Sigmoid colon (tissue), 6 donors: ENCODE measurements at regions not wholly inside any gene's neighbourhood (a gene's known extent, or its start where the extent isn't known, plus 50 kb on each side); places are given as distances from the start of the nearest gene placed in this dataset.

Experiments used
- DNase-seq: peaks from one replicate; pipeline ENCODE4 v3.0.0-alpha.2; 2019
- H3K27ac ChIP-seq, 4 donors: fragments of 200-600 bp; sonication (generic); one replicate each; pipeline ENCODE4 v1.5.1; 2016 to 2019; ENCODE audit warnings: mild to moderate bottlenecking in 1 of 4
- H3K27me3 ChIP-seq, 3 donors: fragments of 200-600 bp; sonication (generic); one replicate each; pipeline ENCODE4 v1.5.1; 2019; ENCODE audit warnings: mild to moderate bottlenecking in 1 of 3
- H3K36me3 ChIP-seq, 4 donors: fragments of 200-600 bp; sonication (generic); one replicate each; pipeline ENCODE4 v1.5.1; 2016 to 2019
- H3K4me1 ChIP-seq, 4 donors: fragments of 200-600 bp; sonication (generic); one replicate each; pipeline ENCODE4 v1.5.1; 2017 to 2019
- H3K4me3 ChIP-seq, 4 donors: fragments of 200-600 bp; sonication (generic); one replicate each; pipeline ENCODE4 v1.5.1; 2017 to 2019; ENCODE audit warnings: mild to moderate bottlenecking in 2 of 4, moderate library complexity in 1 of 4
- H3K9me3 ChIP-seq, 4 donors: fragments of 200-600 bp in 3 of 4; sonication (generic) in 3 of 4; one replicate each; pipeline versions ENCODE4 v1.5.1 to v1.6.1; 2013 to 2019
- CTCF ChIP-seq, 4 experiments: fragments of 450-650 bp in 3 of 4; fragments of 200-600 bp in 1 of 4; IDR thresholded peaks; one replicate each; pipeline ENCODE4 v1.5.1; 2016 to 2019; ENCODE audit warnings: antibody characterized with exemption in 4 of 4, mild to moderate bottlenecking in 3 of 4, moderate library complexity in 2 of 4
- EP300 ChIP-seq, 4 donors: sonication (generic); formaldehyde crosslinking; IDR thresholded peaks; one replicate each; pipeline ENCODE4 v1.6.1; 2017; ENCODE audit warnings: antibody characterized with exemption in 4 of 4
- POLR2A ChIP-seq, 2 donors: fragments of 450-650 bp; IDR thresholded peaks; one replicate each; pipeline ENCODE4 v1.6.1; 2016; ENCODE audit warnings: antibody characterized with exemption in 2 of 2, mild to moderate bottlenecking in 2 of 2, moderate library complexity in 2 of 2
- POLR2AphosphoS5 ChIP-seq, 4 donors: sonication (generic); formaldehyde crosslinking; IDR thresholded peaks; one replicate each; pipeline ENCODE4 v1.6.1; 2017; ENCODE audit warnings: antibody characterized with exemption in 4 of 4
- WGBS, 2 donors: extraction: QIAGEN DNeasy Blood & Tissue Kit; methylation state at CpG; one replicate each; pipeline ENCODE4 v1.1.7; 2013; 5-methylcytosine and 5-hydroxymethylcytosine counted together
- intact Hi-C: fragments of 100-400 bp; cut with DNase I; formaldehyde crosslinking; loops from one replicate; pipeline ENCODE4 v1.15.1; 2023
- donor health status: healthy with polysubstance abuse.
- donor health status: healthy.

GRCh38 chr3:80113331-80113730, 345.5 kb upstream of the ROBO1 start:
- no peak overlapping the region for H3K27ac ChIP-seq
- TF ChIP-seq CTCF (IDR thresholded peaks at IDR 0.05) (no peak), EP300 (IDR thresholded peaks at IDR 0.05) (no peak), POLR2AphosphoS5 (IDR thresholded peaks at IDR 0.05) (no peak)
- no peak for DNase-seq
- no peaks in the 10 kb centered on the region for H3K4me1 ChIP-seq
- WGBS, 2 donors = 51 to 80% methylated on average over 1 of the region's 1 CpG
- no peaks in the 10 kb centered on the region for H3K27me3 ChIP-seq
- intact Hi-C loops = no loop called here
- H3K9me3 ChIP-seq = no peaks in the 10 kb centered on the region
- no peaks in the 10 kb centered on the region for H3K36me3 ChIP-seq
- no peak overlapping the region for H3K4me3 ChIP-seq

GRCh38 chr3:80099559-80100066, 331.8 kb upstream of the ROBO1 start:
- no peaks in the 10 kb centered on the region for H3K4me1 ChIP-seq
- no peak overlapping the region for H3K27ac ChIP-seq
- intact Hi-C loops = no loop called here
- no peaks in the 10 kb centered on the region for H3K36me3 ChIP-seq
- H3K27me3 ChIP-seq = no peaks in the 10 kb centered on the region
- WGBS, 2 donors = 89 to 92% methylated on average over 1 of the region's 1 CpG
- TF ChIP-seq POLR2A (IDR thresholded peaks at IDR 0.05) = no peak
- no peak for TF ChIP-seq EP300 (IDR thresholded peaks at IDR 0.05)
- no peak for TF ChIP-seq CTCF (IDR thresholded peaks at IDR 0.05)
- TF ChIP-seq POLR2AphosphoS5 (IDR thresholded peaks at IDR 0.05) = no peak
- H3K4me3 ChIP-seq = no peak overlapping the region
- H3K9me3 ChIP-seq = no peaks in the 10 kb centered on the region
- no peak for DNase-seq

GRCh38 chr3:80097674-80098073, 329.9 kb upstream of the ROBO1 start:
- Histone ChIP-seq H3K9me3 (no peaks in the 10 kb centered on the region), H3K27ac (no peak overlapping the region), H3K36me3 (no peaks in the 10 kb centered on the region), H3K4me3 (no peak overlapping the region), H3K27me3 (no peaks in the 10 kb centered on the region), H3K4me1 (no peaks in the 10 kb centered on the region)
- no peak for DNase-seq
- intact Hi-C loops = no loop called here
- TF ChIP-seq CTCF (IDR thresholded peaks at IDR 0.05) (no peak), POLR2A (IDR thresholded peaks at IDR 0.05) (no peak), EP300 (IDR thresholded peaks at IDR 0.05) (no peak)
- WGBS, 2 donors = 66 to 72% methylated on average over 2 of the region's 2 CpGs

- Histone ChIP-seq H3K9me3 (no peaks in the 10 kb centered on the region), H3K4me3 (no peak overlapping the region), H3K4me1 (no peaks in the 10 kb centered on the region), H3K36me3 (no peaks in the 10 kb centered on the region), H3K27ac (no peak overlapping the region), H3K27me3 (no peaks in the 10 kb centered on the region)
- DNase-seq = no peak
- intact Hi-C loops = no loop called here
- 82 to 90% methylated on average over 2 of the region's 2 CpGs for WGBS, 2 donors
- TF ChIP-seq EP300 (IDR thresholded peaks at IDR 0.05) (no peak), CTCF (IDR thresholded peaks at IDR 0.05) (no peak), POLR2A (IDR thresholded peaks at IDR 0.05) (no peak), POLR2AphosphoS5 (IDR thresholded peaks at IDR 0.05) (no peak)
Measured at GRCh38 chr3:80096909-80097308, 329.1 kb upstream of the ROBO1 start.

- no peak for DNase-seq
- Histone ChIP-seq H3K4me1 (no peaks in the 10 kb centered on the region), H3K9me3 (no peaks in the 10 kb centered on the region), H3K4me3 (no peak overlapping the region), H3K27me3 (no peaks in the 10 kb centered on the region), H3K27ac (no peak overlapping the region), H3K36me3 (no peaks in the 10 kb centered on the region)
- 85 to 87% methylated on average over 1 of the region's 1 CpG for WGBS, 2 donors
- intact Hi-C loops = no loop called here
- TF ChIP-seq EP300 (IDR thresholded peaks at IDR 0.05) (no peak), CTCF (IDR thresholded peaks at IDR 0.05) (no peak), POLR2A (IDR thresholded peaks at IDR 0.05) (no peak), POLR2AphosphoS5 (IDR thresholded peaks at IDR 0.05) (no peak)
Measured at GRCh38 chr3:80094589-80094988, 326.8 kb upstream of the ROBO1 start.
